SIG-M5 treated with dmso at 0.1 percent for 504 hours (cell line): ENCODE measurements at regions not wholly inside any gene's neighbourhood (a gene's known extent, or its start where the extent isn't known, plus 50 kb on each side); places are given as distances from the start of the nearest gene placed in this dataset.

ENCODE experiments used
- DNase-seq: peaks from one replicate; lab custom pipeline; 2025; ENCODE audit not compliant: unreplicated experiment; lab: John Stamatoyannopoulos, UW

- peak; percentile 47 for DNase-seq
Measured at GRCh38 chr3:124467980-124468902, 262.0 kb upstream of the UMPS start.

- DNase-seq, result no peak
Measured at GRCh38 chr3:124469555-124469954, 260.7 kb upstream of the UMPS start.

DNA sequence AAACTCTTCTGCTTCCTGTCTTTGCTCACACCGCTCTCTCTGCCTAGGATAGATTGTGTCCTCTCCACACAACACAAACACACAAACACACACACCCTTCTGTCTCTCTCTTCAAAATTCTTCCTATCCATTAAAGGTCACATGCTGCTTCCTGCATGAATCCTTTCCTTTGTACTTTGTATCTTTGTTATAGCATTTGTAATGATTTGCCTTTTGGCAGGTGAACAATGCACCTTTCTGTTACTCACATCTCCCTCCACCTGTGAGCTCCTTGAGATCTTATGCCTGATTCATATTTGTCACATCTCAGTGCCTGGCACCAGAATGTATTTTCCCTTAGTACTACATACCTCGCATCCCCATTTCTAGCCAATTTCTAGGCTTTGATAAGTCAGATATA, 251.4 kb upstream of the UMPS start:
- DNase-seq, result no peak

DNA sequence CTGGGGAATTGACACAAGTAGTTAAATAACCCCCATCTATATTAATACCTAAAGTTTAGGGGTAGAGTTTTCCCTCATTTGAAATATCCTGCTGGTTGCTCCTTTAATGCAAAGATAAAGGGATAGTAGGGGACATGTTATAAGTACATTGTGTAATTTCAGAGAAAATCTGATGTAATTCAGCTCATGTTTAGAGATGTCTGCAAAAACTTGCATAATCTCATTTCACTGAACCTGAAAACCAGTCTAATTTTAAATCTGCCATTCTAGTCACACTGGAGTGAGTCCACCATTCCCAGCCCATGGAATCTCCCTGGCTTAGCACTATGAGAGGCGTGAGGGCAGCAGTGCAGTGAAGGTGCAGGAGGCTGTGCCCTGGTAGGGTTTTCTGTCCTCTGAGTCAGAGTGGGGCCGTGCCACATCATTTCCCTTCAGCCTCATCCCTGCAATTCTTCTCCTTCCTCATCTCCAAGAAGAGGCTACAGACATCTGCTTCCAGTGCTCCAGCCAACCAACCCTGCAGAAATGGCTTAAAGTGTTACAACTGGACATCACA, 246.3 kb upstream of the UMPS start:
- DNase-seq, result no peak

DNA sequence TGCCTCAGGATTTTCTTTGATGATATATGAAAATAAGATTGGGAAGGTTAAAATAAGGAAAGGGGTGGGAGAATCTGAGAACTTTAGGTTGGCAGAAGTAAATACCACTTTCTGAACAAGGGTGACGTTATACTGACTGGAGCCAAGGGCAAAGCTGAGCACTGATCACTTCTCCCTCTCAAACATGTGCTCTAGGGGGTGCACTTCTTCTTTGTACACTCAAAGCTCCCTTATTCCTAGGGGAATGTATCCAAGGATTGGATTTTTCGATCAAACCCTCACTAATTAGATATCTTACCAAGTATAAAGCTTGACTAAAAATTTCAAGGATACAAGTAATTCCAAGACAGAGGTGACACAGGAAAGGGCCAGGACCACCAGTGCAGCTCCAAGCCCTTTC, 243.9 kb upstream of the UMPS start:
- DNase-seq, result no peak

DNA sequence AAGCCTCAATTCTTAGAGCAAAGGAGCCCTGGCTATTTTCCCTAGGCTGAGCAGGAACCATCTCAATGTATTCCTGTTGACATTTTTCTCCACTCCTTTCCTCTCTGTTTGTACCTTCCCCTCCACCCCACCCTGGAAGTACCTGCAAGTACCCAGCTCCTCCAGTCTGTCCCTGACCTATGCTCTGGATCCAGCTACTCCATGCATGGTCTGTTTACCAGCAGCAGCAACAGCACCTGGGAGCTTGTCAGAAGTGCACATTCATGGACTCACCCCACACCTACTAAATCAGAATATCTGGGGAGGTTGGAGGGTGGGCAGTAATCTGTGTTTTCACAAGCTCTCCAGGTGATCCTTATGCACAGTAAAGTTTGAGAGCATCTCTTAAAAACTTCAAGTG, 240.7 kb upstream of the UMPS start:
- DNase-seq, result no peak

DNA sequence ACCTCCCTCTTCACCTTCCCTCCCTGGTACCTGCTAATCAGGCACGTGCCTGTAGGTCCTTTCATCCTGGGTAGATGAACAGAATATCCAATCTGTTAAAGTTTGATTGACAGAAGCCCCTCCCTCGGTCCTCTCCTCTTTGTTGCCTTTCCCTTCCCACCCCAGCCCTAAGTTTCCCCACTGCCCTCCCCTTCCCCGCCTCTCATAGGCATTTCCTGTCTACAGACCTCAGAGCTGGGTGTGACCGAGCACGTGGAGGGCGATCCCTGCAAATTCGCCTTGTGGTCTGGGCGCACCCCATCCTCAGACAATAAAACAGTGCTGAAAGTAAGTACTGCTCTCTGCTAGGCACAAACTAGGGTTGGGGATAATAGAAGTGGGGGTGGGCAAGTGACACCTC, 239.2 kb upstream of the UMPS start:
- DNase-seq, result no peak

GRCh38 chr3:124491875-124492274, 238.4 kb upstream of the UMPS start:
- DNase-seq, result no peak

GRCh38 chr3:124492824-124493223, 237.4 kb upstream of the UMPS start:
- peak; percentile 54 for DNase-seq

DNA sequence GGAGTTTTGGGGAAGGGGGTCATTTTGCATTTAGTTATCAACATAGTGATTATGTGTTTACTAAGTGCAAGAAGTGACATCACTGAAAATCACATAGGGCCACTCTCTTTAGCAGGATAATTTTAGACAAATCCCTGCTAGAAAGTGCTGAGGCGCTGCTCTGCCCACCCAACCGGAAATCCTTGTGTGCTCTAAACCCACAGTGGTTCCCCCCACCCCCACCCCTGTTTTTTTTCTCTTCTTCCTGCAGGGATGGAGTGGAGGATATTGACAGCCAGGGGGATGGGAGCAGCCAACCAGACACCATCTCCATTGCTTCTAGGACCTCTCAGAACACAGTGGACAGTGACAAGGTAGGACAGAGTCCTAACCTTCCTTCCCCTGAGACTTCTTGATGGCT, 234.2 kb upstream of the UMPS start:
- DNase-seq, result no peak

DNA sequence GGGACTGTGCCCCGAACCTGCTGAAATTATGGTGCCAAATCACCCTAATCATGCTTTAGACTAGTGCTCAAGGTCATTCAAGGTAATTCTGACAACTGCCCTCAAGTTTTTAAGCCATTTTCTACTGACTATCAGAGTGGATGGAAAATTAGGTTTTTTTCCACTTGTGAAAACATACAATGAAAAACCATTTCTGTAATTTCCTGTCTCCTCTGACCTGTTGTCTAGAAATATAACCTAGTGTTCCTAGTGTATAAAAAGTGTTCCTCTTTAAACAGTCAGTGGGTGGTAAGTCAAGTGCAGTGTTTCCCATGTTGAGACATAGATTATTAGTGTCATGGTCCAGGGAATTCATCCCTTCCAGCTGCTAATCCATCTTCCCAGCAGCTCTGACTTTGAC, 232.8 kb upstream of the UMPS start:
- no peak for DNase-seq

DNA sequence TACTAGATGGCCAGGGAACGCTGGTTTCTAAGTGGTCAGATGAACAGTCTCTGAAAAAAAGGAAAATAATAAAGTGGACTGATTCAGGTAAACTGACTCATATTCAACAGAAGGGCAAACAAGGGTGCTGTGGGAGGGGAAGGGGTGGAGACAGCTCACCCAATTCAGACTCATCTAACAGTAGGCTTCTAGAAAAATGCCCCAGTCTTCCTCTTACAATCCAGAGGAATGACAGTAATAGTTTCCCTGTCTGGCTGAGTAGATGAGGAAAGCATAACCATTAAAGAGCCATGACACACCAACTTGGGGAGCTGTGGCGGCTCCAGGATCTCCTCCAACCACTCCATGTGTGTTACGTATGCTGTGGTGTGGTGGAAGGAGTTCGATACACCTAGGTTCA, 231.4 kb upstream of the UMPS start:
- no peak for DNase-seq

- DNase-seq, result no peak
Measured at GRCh38 chr3:124504332-124505059, 225.8 kb upstream of the UMPS start.

- DNase-seq, result no peak
Measured at GRCh38 chr3:124509884-124510283, 220.4 kb upstream of the UMPS start.

- DNase-seq, result no peak
Measured at GRCh38 chr3:124510290-124510689, 220.0 kb upstream of the UMPS start.

DNA sequence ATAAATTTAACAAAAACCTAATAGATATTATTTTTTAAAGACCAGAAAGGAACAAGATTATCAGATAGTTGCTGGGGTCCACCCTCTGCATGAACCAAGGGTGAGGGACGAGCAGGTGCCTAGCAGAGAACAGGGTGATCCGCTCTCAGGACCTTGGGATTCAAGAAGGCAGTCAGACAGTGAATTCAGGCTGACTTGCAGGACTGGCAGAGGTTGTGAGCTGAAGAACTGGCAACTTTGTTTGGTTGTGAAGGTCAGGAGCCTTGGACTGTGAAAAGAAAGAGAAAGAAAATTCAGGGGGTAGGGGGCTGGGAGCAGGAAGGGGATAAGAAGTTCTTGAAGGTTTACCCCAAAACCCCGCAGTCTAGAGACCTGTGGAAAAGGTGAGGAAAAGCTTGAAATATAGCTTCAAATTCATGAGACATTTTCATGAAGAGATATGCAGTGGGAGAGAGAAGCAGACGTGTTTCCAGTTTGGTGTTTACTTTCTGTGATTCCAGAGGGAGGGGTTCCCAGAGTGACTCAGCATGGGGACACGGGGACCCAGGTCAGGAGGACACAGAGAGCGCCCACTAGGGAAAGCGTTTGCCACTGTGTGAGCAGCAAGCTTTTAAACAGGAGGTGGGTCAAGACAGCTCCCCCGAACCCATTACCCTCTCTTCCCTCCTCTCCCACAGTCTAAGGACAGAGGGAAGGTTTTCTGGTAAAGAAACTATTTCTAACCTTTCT, 217.2 kb upstream of the UMPS start:
- no peak for DNase-seq

GRCh38 chr3:124513610-124513997, 216.6 kb upstream of the UMPS start:
- no peak for DNase-seq

DNA sequence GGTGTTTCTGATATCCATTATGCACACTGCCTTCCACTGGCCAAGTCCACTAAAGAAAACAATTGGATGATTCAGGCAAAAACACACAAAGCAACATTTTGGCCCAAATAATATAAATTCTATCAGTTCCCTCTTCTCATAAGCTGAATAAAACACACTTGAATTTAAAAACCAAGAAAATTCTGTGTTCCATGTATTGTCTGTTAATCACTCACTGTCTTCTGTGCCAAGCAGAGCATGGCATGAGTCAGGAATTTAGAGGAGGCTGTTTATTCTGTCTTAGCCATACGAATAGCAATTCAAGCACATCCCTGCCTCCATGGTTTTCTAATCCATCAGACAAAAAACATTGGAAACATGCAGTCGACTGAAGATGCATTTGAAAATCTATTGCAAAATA, 215.6 kb upstream of the UMPS start:
- DNase-seq, result no peak

GRCh38 chr3:124516333-124516732, 213.9 kb upstream of the UMPS start:
- DNase-seq, result no peak

- DNase-seq, result no peak
Measured at GRCh38 chr3:124517306-124517705, 212.9 kb upstream of the UMPS start.

DNA sequence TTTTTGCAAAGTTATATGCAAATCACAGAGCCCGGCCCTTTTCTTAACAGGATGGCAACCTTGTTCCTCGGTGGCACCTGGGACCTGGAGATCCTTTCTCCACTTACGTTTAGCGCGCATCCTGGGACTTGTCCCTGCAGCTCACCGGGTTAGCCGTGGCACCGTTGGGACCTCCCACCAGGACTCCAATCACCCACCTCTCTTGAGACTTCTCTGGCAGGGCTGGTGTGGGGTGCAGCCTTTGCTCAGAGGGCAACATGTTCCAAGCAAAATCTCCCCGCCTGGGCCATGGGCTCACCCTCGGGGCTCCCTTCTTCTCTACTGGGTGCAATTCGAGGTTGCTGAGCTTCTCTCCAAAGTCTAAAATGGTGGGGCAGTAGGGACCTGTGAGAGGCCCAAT, 211.9 kb upstream of the UMPS start:
- DNase-seq, result no peak
